Lower leg skin (tissue), 3 donors: ENCODE measurements at regions not wholly inside any gene's neighbourhood (a gene's known extent, or its start where the extent isn't known, plus 50 kb on each side); places are given as distances from the start of the nearest gene placed in this dataset.

Experiments
- POLR2A ChIP-seq, 2 donors: fragments of 450-650 bp; IDR thresholded peaks; one replicate each; pipeline ENCODE4 v1.6.1; 2016 to 2017; ENCODE audit warnings: antibody characterized with exemption in 2 of 2, mild to moderate bottlenecking in 1 of 2, moderate library complexity in 1 of 2
- TF ChIP-seq, protein P1 (sequence below), 3 donors: fragments of 450-650 bp; IDR thresholded peaks; one replicate each; pipeline ENCODE4 v1.5.1; 2016; ENCODE audit warnings: antibody characterized with exemption in 3 of 3, mild to moderate bottlenecking in 3 of 3, moderate library complexity in 2 of 3

DNA sequence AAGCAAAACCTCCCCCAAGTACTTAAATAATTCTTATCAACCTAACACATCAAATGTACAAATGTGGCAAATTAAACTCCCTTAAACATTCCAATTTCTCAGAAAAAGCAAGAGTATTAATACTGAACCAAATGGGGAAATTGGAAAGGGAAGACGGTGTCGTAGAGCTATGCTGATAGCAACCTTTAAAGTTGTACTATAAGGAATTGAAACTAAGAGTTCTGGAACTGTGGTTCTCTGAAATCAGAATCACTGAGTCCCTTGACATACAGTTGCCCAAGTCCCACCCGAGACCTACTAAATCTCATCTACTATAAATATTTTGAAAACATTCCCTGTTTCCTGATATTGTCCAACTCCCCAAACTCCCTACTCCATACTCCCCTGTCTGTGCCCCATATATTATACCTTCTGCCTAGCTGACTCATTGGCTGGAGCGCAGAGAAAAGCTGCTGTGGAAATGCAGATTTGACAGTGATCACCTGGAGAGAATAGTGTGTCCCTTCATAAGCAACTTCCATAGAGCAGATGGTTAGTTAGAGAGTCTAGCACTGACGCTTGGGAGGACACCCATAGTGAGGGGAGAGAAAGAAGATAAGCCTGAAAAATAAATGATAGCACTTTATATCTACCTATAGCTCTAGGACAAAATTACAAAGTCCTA lies 51.4 kb upstream of the ITM2B start:
- TF ChIP-seq, protein P1, sequence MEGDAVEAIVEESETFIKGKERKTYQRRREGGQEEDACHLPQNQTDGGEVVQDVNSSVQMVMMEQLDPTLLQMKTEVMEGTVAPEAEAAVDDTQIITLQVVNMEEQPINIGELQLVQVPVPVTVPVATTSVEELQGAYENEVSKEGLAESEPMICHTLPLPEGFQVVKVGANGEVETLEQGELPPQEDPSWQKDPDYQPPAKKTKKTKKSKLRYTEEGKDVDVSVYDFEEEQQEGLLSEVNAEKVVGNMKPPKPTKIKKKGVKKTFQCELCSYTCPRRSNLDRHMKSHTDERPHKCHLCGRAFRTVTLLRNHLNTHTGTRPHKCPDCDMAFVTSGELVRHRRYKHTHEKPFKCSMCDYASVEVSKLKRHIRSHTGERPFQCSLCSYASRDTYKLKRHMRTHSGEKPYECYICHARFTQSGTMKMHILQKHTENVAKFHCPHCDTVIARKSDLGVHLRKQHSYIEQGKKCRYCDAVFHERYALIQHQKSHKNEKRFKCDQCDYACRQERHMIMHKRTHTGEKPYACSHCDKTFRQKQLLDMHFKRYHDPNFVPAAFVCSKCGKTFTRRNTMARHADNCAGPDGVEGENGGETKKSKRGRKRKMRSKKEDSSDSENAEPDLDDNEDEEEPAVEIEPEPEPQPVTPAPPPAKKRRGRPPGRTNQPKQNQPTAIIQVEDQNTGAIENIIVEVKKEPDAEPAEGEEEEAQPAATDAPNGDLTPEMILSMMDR (IDR thresholded peaks at IDR 0.05) = no peak
- TF ChIP-seq POLR2A (IDR thresholded peaks at IDR 0.05) = no peak
